ENCODE measurements at regions not wholly inside any gene's neighbourhood (a gene's known extent, or its start where the extent isn't known, plus 50 kb on each side); places are given as distances from the start of the nearest gene placed in this dataset.
"Not testable (repeated sequence)": the region's sequence is repeated elsewhere in the genome, so short reads cannot be mapped to it uniquely, and the experiment has no call there.

GRCh38 chr3:72078676-72079368 lies 293.9 kb upstream of the PROK2 start:
- DNase-seq (ENCODE audit: low read depth, low spot score) = no peak
- Histone ChIP-seq H3K36me3 (ENCODE audit: control insufficient read depth, insufficient read depth, low read length) (no peaks in the 10 kb centered on the region), H3K27me3 (ENCODE audit: control insufficient read depth, insufficient read depth, low read length) (no peaks in the 10 kb centered on the region), H3K27ac (ENCODE audit: low read length) (no peak overlapping the region), H3K9me3 (ENCODE audit: control insufficient read depth, insufficient read depth, low read depth, low read length) (no peaks in the 10 kb centered on the region), H3K4me1 (ENCODE audit: control insufficient read depth, insufficient read depth, low read length) (no peaks in the 10 kb centered on the region), H3K4me3 (ENCODE audit: low read depth in 2 of 2, low read length in 2 of 2) (no peak overlapping the region)
- ChIA-PET CTCF (no interaction called here), POLR2A (no interaction called here)
- intact Hi-C loops (cut with micrococcal nuclease; ENCODE audit: unreplicated experiment) (no loop called here), in situ Hi-C loops (cut with HindIII; ENCODE audit: low pct_unique_long_range_greater_than_20kb, low sequenced_read_pairs) (no loop called here)
- no peak for ATAC-seq
- BruUV-seq (replicated peaks) = no TSS peak
- TF ChIP-seq SIN3A (IDR thresholded peaks at IDR 0.05; ENCODE audit: borderline replicate concordance, insufficient read depth, low read depth, low read length) = no peak
- no peak for TF ChIP-seq REST (IDR thresholded peaks at IDR 0.05; ENCODE audit: insufficient read depth in 1 of 2, low read depth in 2 of 2, low read length in 1 of 2)
- no peak for TF ChIP-seq TCF7L2 (IDR thresholded peaks at IDR 0.05; ENCODE audit: low read depth, low read length)
- no peak for TF ChIP-seq POLR2AphosphoS5 (IDR thresholded peaks at IDR 0.05; ENCODE audit: low read depth, low read length)
- TF ChIP-seq CTCF (IDR thresholded peaks at IDR 0.05) = no peak

- ATAC-seq (no peak), DNase-seq (ENCODE audit: low read depth, low spot score) (no peak)
- no TSS peak for BruUV-seq (replicated peaks)
- Histone ChIP-seq H3K27ac (ENCODE audit: low read length) (no peak overlapping the region), H3K36me3 (ENCODE audit: control insufficient read depth, insufficient read depth, low read length) (no peaks in the 10 kb centered on the region), H3K9me3 (ENCODE audit: control insufficient read depth, insufficient read depth, low read depth, low read length) (no peaks in the 10 kb centered on the region), H3K4me1 (ENCODE audit: control insufficient read depth, insufficient read depth, low read length) (no peaks in the 10 kb centered on the region), H3K4me3 (ENCODE audit: low read depth in 2 of 2, low read length in 2 of 2) (no peak overlapping the region), H3K27me3 (ENCODE audit: control insufficient read depth, insufficient read depth, low read length) (no peaks in the 10 kb centered on the region)
- intact Hi-C loops (cut with micrococcal nuclease; ENCODE audit: unreplicated experiment) (no loop called here), in situ Hi-C loops (cut with HindIII; ENCODE audit: low pct_unique_long_range_greater_than_20kb, low sequenced_read_pairs) (no loop called here)
- ChIA-PET POLR2A (no interaction called here), CTCF (no interaction called here)
- no peak for TF ChIP-seq POLR2AphosphoS5 (IDR thresholded peaks at IDR 0.05; ENCODE audit: low read depth, low read length)
- TF ChIP-seq SIN3A (IDR thresholded peaks at IDR 0.05; ENCODE audit: borderline replicate concordance, insufficient read depth, low read depth, low read length) = no peak
- TF ChIP-seq CTCF (IDR thresholded peaks at IDR 0.05) = no peak
- TF ChIP-seq TCF7L2 (IDR thresholded peaks at IDR 0.05; ENCODE audit: low read depth, low read length) = no peak
- no peak for TF ChIP-seq REST (IDR thresholded peaks at IDR 0.05; ENCODE audit: insufficient read depth in 1 of 2, low read depth in 2 of 2, low read length in 1 of 2)
Measured at GRCh38 chr3:72077473-72078259, 292.7 kb upstream of the PROK2 start.

- H3K27ac ChIP-seq (ENCODE audit: low read length); ATAC-seq; H3K4me1 ChIP-seq (ENCODE audit: control insufficient read depth, insufficient read depth, low read length); H3K4me3 ChIP-seq (ENCODE audit: low read depth in 2 of 2, low read length in 2 of 2); in situ Hi-C loops (cut with HindIII; ENCODE audit: low pct_unique_long_range_greater_than_20kb, low sequenced_read_pairs); H3K9me3 ChIP-seq (ENCODE audit: control insufficient read depth, insufficient read depth, low read depth, low read length); DNase-seq (ENCODE audit: low read depth, low spot score); POLR2A ChIA-PET; intact Hi-C loops (cut with micrococcal nuclease; ENCODE audit: unreplicated experiment); H3K27me3 ChIP-seq (ENCODE audit: control insufficient read depth, insufficient read depth, low read length); BruUV-seq (replicated peaks); CTCF ChIA-PET; H3K36me3 ChIP-seq (ENCODE audit: control insufficient read depth, insufficient read depth, low read length): not testable (repeated sequence)
Measured at GRCh38 chr3:72075848-72076247, 290.9 kb upstream of the PROK2 start.
